ENCODE measurements at regions not wholly inside any gene's neighbourhood (a gene's known extent, or its start where the extent isn't known, plus 50 kb on each side); places are given as distances from the start of the nearest gene placed in this dataset.

DNA sequence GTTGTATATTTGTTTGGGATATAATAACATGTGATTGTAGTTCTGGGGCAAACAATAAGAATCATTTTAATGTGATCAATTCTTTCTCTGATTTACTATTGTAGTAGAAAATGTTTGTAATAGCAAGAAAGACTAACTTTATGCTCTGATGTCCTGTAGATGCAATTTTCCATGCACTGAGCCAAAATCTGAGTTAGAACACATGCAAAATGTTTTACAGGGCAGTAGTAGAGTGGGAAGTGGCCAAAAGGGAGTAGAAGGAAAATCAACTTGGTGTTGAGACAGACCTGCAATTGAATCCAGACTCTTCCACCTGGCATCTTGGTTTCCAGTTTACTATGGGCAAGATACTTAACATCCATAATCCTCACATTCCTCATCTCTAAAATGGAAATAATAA lies 93.5 kb upstream of the BMP5 start:
- H4K20me1 ChIP-seq (replicated peaks in 1 of 2; ENCODE audit: control insufficient read depth in 1 of 2, insufficient read depth in 2 of 2, low read length in 2 of 2) = no peaks in the 10 kb centered on the region
- no peak overlapping the region for H4K91ac ChIP-seq (replicated peaks; ENCODE audit: insufficient read length, low read length)
- ChIA-PET CTCF (ENCODE audit: partially characterized antibody) (interaction anchor here (0.6 to 1.0 kb wide), 3 partner anchors 18 to 323 kb away, joined by 3 to 4 read pairs (median 3); no protein-coding TSS in a partner anchor), POLR2A (ENCODE audit: partially characterized antibody) (no interaction called here)
- FAIRE-seq (no peak), DNase-seq (ENCODE audit: low read depth in 1 of 2, low spot score in 2 of 2) (no peak)
- H2BK5ac ChIP-seq (ENCODE audit: low read depth, low read length) = no peak overlapping the region
- H3K9ac ChIP-seq (replicated peaks in 1 of 4; ENCODE audit: extremely low read depth in 1 of 4, low read depth in 3 of 4, low read length in 3 of 4) = no peak overlapping the region
- no peaks in the 10 kb centered on the region for H3K23me2 ChIP-seq (ENCODE audit: low read depth, low read length)
- H3K79me2 ChIP-seq (ENCODE audit: control insufficient read depth in 1 of 2, insufficient read depth in 2 of 2, low read length in 2 of 2) = no peaks in the 10 kb centered on the region
- no peak overlapping the region for H3K23ac ChIP-seq (ENCODE audit: insufficient read length)
- H3K9me3 ChIP-seq (ENCODE audit: insufficient read depth in 2 of 2, low read depth in 1 of 2, low read length in 1 of 2) = no peaks in the 10 kb centered on the region; a peak in 1 of 4 replicates
- H2AFZ ChIP-seq (ENCODE audit: low read length) = no peak overlapping the region
- H4K8ac ChIP-seq (ENCODE audit: extremely low read depth, insufficient read depth, low read length) = no peak overlapping the region
- H2BK12ac ChIP-seq (ENCODE audit: low read depth, low read length) = no peak overlapping the region
- H3K27ac ChIP-seq (ENCODE audit: low read depth, low read length) = no peak overlapping the region
- H3K79me1 ChIP-seq (ENCODE audit: low read depth, low read length) = no peaks in the 10 kb centered on the region
- no peaks in the 10 kb centered on the region for H3K36me3 ChIP-seq (ENCODE audit: control insufficient read depth in 2 of 4, insufficient read depth in 4 of 4, low read length in 3 of 4)
- no peak overlapping the region for H3K4me2 ChIP-seq (ENCODE audit: insufficient read depth in 1 of 2, low read depth in 2 of 2, low read length in 2 of 2)
- no peaks in the 10 kb centered on the region for H3K4me1 ChIP-seq (replicated peaks in 1 of 4; ENCODE audit: control insufficient read depth in 3 of 4, insufficient read depth in 4 of 4, low read length in 3 of 4)
- no peak overlapping the region for H3K18ac ChIP-seq (ENCODE audit: extremely low read depth, low read length)
- H3K14ac ChIP-seq (ENCODE audit: insufficient read length) = no peak overlapping the region
- H2BK120ac ChIP-seq (replicated peaks; ENCODE audit: low read depth, low read length) = no peak overlapping the region
- no peak overlapping the region for H2AK5ac ChIP-seq (ENCODE audit: low read depth, low read length)
- H2BK20ac ChIP-seq (ENCODE audit: low read length) = no peak overlapping the region
- no peak overlapping the region for H3K4me3 ChIP-seq (ENCODE audit: extremely low read depth in 1 of 4, insufficient read depth in 2 of 4, low read depth in 3 of 4, low read length in 4 of 4)
- H3K56ac ChIP-seq (replicated peaks; ENCODE audit: insufficient read length, low read depth, low read length) = no peak overlapping the region
- no peaks in the 10 kb centered on the region for H3K27me3 ChIP-seq (replicated peaks in 1 of 4; ENCODE audit: control insufficient read depth in 3 of 4, extremely low read depth in 1 of 4, insufficient read depth in 3 of 4, low read length in 3 of 4)
- H3K4ac ChIP-seq (replicated peaks; ENCODE audit: insufficient read length, low read depth, low read length) = no peak overlapping the region
- no peak overlapping the region for H2BK15ac ChIP-seq (ENCODE audit: low read length)
- TF ChIP-seq POLR2AphosphoS5 (IDR thresholded peaks at IDR 0.05; ENCODE audit: low read depth, low read length) = no peak
- TF ChIP-seq E2F6 (IDR thresholded peaks at IDR 0.05) = no peak
- TF ChIP-seq GABPA (IDR thresholded peaks at IDR 0.05; ENCODE audit: borderline replicate concordance, insufficient read depth, low read length) = no peak
- no peak for TF ChIP-seq NANOG (IDR thresholded peaks at IDR 0.05; ENCODE audit: insufficient read depth, low read depth, low read length, poor library complexity, severe bottlenecking)
- H4K5ac ChIP-seq (ENCODE audit: insufficient read length, low read depth, low read length) = no peak overlapping the region
